Activated CD8-positive, alpha-beta T cell treated with anti-CD3 and anti-CD28 coated beads for 36 hours (primary cell): ENCODE measurements at regions not wholly inside any gene's neighbourhood (a gene's known extent, or its start where the extent isn't known, plus 50 kb on each side); places are given as distances from the start of the nearest gene placed in this dataset.

Experiments used
- ATAC-seq: fragments of 200-7000 bp; cut with Tn5 transposase; one replicate; pipeline ENCODE4 v1.10.0; 2021; ENCODE audit warnings: mild to moderate bottlenecking, moderate library complexity
- CTCF ChIA-PET: fragments of 350-600 bp; sonication (Branson Sonifier 250); formaldehyde crosslinking; loops from one replicate; lab custom pipeline; 2021; ENCODE audit warnings: antibody characterized with exemption; lab: Charles Lee
- POLR2A ChIA-PET: fragments of 350-600 bp; sonication (Branson Sonifier 250); formaldehyde crosslinking; loops from one replicate; lab custom pipeline; 2021; ENCODE audit warnings: antibody characterized with exemption; lab: Charles Lee
- DNase-seq: peaks from one replicate; pipeline ENCODE4 v3.0.0-alpha.2; 2020
- H3K27ac Mint-ChIP-seq: one replicate; pipeline ENCODE4 v1.8.0; 2021; ENCODE audit warnings: mild to moderate bottlenecking, mixed read lengths
- H3K27me3 Mint-ChIP-seq: one replicate; pipeline ENCODE4 v1.8.0; 2021; ENCODE audit warnings: mixed read lengths
- H3K36me3 Mint-ChIP-seq: one replicate; pipeline ENCODE4 v1.8.0; 2021; ENCODE audit warnings: low read depth, mixed read lengths
- H3K4me1 Mint-ChIP-seq: one replicate; pipeline ENCODE4 v1.8.0; 2021; ENCODE audit warnings: low read depth, mixed read lengths
- H3K4me3 Mint-ChIP-seq: one replicate; pipeline ENCODE4 v1.8.0; 2021; ENCODE audit warnings: mild to moderate bottlenecking, moderate library complexity, mixed read lengths
- H3K9me3 Mint-ChIP-seq: one replicate; pipeline ENCODE4 v1.8.0; 2021; ENCODE audit warnings: mixed read lengths
- CTCF ChIP-seq: fragments of 200-600 bp; IDR thresholded peaks from one replicate; pipeline ENCODE4 v1.8.0; 2022; ENCODE audit warnings: antibody characterized with exemption, mild to moderate bottlenecking
- intact Hi-C: fragments of 100-400 bp; cut with micrococcal nuclease; formaldehyde crosslinking; loops from one replicate; pipeline ENCODE4 v1.10.0; 2022

DNA sequence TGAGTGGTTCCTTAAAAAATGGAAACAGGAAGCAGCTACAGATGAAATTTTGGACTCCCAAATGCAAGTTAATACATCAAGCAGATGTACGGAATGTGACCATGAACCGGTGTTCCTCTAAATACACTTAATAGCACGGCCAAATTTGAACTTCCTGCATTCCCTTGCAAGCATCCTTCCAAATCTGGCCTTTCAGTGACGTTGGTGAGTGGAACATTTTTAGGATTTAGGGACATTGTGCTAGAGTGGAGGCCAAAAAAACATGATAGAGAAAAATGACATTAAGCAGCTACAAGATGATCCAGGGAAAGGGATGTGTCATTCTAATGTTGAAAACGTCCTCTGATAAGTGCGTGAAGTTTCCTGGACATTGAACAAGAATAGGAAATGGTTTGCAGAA is 62.1 kb downstream of the CTAGE1 start:
- POLR2A ChIA-PET: interaction anchor here (0.7 kb wide), 1 partner anchor 110 kb away, joined by 3 read pairs; no protein-coding TSS in a partner anchor

DNA sequence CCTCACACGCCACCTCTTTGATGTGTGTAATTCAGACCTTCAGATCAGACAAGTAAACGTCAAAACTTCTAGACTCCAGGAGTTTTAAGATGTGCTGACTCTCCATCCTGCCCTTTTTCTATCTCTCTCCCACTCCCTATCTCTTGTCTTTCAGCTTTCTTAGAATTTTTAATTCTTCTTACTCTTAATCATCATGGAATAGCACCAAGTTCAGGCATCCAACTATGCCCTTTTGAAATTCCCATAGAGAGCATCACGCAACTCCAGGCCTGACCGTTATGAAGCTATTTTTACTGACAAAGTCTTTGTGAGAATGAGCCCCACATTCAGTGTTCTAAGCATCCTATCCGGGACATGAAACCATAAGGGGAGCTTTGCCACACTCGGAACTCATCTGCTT is 62.6 kb downstream of the CTAGE1 start:
- POLR2A ChIA-PET: no interaction called here
- H3K27ac Mint-ChIP-seq: no peak overlapping the region
- H3K4me3 Mint-ChIP-seq: no peak overlapping the region
- intact Hi-C loops: no loop called here
- H3K27me3 Mint-ChIP-seq: peaks cover under 1% of the 10 kb centered on the region
- H3K4me1 Mint-ChIP-seq: no peaks in the 10 kb centered on the region
- TF ChIP-seq CTCF: no peak
- H3K36me3 Mint-ChIP-seq: no peaks in the 10 kb centered on the region
- H3K9me3 Mint-ChIP-seq: no peaks in the 10 kb centered on the region
- DNase-seq: no peak
- no peak for ATAC-seq
- CTCF ChIA-PET: no interaction called here

More for the DNA sequence above, 62.1 kb downstream of the CTAGE1 start:
- DNase-seq: no peak
- Mint-ChIP-seq H3K9me3 (no peaks in the 10 kb centered on the region), H3K27me3 (no peaks in the 10 kb centered on the region), H3K4me1 (no peaks in the 10 kb centered on the region), H3K27ac (no peak overlapping the region), H3K4me3 (no peak overlapping the region), H3K36me3 (no peaks in the 10 kb centered on the region)
- ATAC-seq: no peak
- CTCF ChIA-PET: no interaction called here
- no peak for TF ChIP-seq CTCF
- intact Hi-C loops: no loop called here

GRCh38 chr18:22349966-22350365 is 67.7 kb downstream of the CTAGE1 start:
- Mint-ChIP-seq H3K27ac (no peak overlapping the region), H3K9me3 (no peaks in the 10 kb centered on the region), H3K4me1 (peaks cover 32% of the 10 kb centered on the region), H3K27me3 (peaks cover 23% of the 10 kb centered on the region), H3K36me3 (no peaks in the 10 kb centered on the region), H3K4me3 (no peak overlapping the region)
- ChIA-PET CTCF (interaction anchor here (0.7 kb wide), 1 partner anchor 28 kb away, joined by 3 read pairs; no protein-coding TSS in a partner anchor), POLR2A (interaction anchor here (1.1 kb wide), 1 partner anchor 25 kb away, joined by 3 read pairs; no protein-coding TSS in a partner anchor)
- intact Hi-C loops: loop anchor here (10.0 kb wide), 1 partner anchor 175 kb away; no protein-coding TSS in a partner anchor
- no peak for TF ChIP-seq CTCF
- no peak for DNase-seq
- no peak for ATAC-seq

GRCh38 chr18:22349317-22349898 is 68.3 kb downstream of the CTAGE1 start:
- peaks cover 23% of the 10 kb centered on the region for H3K27me3 Mint-ChIP-seq
- ATAC-seq: no peak
- POLR2A ChIA-PET: interaction anchor here (1.1 kb wide), 1 partner anchor 24 kb away, joined by 3 read pairs; no protein-coding TSS in a partner anchor
- H3K4me3 Mint-ChIP-seq: peak overlapping the region; percentile 78
- CTCF ChIA-PET: no interaction called here
- no peaks in the 10 kb centered on the region for H3K36me3 Mint-ChIP-seq
- H3K4me1 Mint-ChIP-seq: peaks cover 34% of the 10 kb centered on the region
- H3K9me3 Mint-ChIP-seq: no peaks in the 10 kb centered on the region
- no peak for DNase-seq
- peak overlapping the region; percentile 87 for H3K27ac Mint-ChIP-seq
- TF ChIP-seq CTCF: no peak
- intact Hi-C loops: loop anchor here (10.0 kb wide), 1 partner anchor 175 kb away; no protein-coding TSS in a partner anchor
